Head of caudate nucleus (tissue), 42 donors: ENCODE measurements at regions not wholly inside any gene's neighbourhood (a gene's known extent, or its start where the extent isn't known, plus 50 kb on each side); places are given as distances from the start of the nearest gene placed in this dataset.
A peak's percentile ranks its signal among the peaks of the same experiment; 100 is the strongest.
"Not testable (repeated sequence)": the region's sequence is repeated elsewhere in the genome, so short reads cannot be mapped to it uniquely, and the experiment has no call there.

Experiments
- DNase-seq, 42 donors: peaks; one replicate each; pipeline versions ENCODE4 v3.0.0 to v3.0.0-alpha.2; 2020 to 2021; ENCODE audit warnings: mixed read lengths in 7 of 42
- intact Hi-C: fragments of 100-400 bp; cut with DNase I; formaldehyde crosslinking; loops from one replicate; pipeline ENCODE4 v1.15.0; 2022

DNA sequence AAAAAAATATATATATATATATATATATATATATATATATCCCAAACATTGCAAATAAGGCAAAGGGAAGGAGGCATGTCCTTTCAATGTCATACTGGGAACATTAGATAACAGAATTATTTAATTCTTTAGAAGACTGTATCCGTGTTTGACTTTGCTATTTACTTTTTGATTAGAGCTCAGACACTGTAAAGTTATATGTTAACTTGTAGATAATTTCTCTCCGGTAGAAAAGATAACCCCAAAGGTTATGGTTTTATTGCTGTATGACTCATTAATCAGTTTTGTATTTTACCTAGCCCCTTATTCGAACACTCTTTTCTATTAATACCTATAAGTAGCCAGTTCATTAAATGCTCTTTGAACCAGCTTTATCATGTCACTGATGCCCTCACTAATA, 150.6 kb upstream of the DUSP21 start:
- intact Hi-C loops = no loop called here
- no peak for DNase-seq

DNA sequence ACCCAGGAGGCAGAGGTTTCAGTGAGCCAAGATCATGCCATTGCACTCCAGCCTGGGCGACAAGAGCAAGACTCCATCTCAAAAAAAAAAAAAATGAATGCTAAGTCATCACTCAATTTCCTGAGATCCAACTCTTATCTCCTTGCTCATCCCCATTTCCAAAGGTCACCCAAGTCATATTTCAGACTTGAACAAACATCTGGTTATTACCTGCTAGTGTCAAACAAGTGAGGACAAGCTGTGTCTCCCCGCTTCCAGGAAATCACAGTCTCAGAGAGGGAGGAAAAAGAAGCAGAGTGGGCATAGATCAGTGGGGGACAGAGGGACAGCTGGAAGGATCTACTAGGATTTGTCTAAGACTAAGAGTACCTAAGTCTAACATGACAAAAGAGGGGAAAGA, 147.5 kb upstream of the FUNDC1 start:
- no peak for DNase-seq
- intact Hi-C loops = no loop called here

DNA sequence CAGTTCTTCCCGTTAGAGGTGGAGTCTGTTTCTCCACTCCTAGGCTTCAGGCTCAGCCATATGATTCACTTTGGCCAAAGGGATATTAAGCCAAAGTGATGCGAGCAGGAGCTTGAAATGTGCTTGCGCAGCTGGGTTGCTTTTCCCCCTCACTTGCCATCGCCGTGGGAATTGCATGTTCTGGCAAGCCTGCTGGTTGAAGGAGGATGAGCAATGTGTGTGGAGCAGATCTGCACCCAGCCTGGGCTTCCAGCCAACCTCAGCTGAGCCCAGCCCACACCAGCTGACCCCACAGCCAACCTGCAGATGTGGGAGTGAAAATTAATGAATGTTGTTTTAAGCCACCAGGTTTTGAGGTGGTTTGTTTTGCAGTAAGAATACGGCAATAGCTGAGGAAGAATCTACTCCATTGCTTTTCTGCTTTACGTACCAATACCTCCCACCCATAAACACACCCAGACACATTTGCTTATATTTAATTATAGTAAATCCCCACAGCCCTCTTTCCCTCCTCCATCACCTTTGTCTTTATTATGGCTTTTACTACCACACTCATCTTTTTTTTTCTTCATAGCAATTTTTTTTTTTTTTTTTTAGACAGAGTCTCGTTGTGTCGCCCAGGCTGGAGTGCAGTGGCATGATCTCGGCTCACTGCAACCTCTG, 132.8 kb upstream of the FUNDC1 start:
- intact Hi-C loops = no loop called here
- DNase-seq = peak in 35 of 42 donors; percentile 1 to 55 (median 21)

DNA sequence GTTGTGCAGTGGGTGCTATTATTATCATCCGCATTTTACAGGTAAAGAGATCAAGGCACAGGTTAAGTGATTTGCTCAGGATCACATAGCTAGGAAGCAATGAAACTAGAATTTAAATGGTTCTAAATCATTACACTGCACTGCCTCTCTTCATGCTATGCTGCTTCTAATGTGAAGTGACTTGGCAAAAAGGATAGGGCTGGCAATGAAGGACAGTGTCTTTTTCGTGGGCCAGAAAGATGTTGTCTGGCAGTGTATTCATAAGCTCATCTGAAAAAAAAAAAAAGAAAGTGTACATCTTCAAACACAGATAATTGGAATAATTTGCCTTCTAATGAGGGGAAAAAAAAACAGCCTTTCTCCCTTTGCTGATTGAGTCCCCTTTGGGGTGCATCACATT, 132.2 kb upstream of the FUNDC1 start:
- no peak for DNase-seq
- intact Hi-C loops = no loop called here

DNA sequence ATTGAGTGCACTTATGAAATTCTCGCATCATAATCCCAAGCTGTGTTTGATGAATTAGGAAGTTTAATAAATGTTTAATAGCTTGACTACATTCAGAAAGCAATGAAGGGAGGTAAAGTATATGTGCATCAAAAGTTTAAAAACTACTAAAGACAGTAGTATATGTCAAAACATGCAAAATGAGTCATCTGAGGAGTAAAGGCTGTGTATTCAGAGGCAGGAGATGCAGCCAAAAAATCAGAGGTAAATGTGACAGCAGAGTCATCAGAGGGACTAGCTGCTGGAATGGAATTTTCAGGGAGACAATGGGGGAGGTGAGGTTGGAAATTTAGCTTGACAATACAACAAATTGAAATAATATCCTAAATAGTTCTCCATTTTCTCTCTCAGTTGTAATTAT, 127.0 kb upstream of the FUNDC1 start:
- intact Hi-C loops = no loop called here
- DNase-seq = no peak

DNA sequence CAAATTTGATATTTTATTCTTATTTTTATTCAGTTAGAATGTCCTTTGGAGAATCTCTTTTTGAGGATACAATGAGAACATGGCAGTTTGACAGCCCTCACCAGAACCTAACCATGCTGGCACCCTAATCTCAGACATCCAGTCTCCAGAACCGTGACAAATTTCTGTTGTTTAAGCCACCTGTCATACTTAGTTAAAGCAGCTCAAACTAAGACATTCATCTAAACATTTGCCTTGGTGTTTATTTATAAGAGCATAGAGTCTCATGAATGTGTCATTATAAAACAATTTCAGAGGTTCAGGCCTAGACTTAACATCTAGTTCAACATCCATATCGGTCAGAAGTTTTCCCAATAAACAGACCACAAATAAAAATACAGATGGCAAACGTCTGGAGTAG, 125.1 kb upstream of the FUNDC1 start:
- DNase-seq = no peak
- intact Hi-C loops = no loop called here

DNA sequence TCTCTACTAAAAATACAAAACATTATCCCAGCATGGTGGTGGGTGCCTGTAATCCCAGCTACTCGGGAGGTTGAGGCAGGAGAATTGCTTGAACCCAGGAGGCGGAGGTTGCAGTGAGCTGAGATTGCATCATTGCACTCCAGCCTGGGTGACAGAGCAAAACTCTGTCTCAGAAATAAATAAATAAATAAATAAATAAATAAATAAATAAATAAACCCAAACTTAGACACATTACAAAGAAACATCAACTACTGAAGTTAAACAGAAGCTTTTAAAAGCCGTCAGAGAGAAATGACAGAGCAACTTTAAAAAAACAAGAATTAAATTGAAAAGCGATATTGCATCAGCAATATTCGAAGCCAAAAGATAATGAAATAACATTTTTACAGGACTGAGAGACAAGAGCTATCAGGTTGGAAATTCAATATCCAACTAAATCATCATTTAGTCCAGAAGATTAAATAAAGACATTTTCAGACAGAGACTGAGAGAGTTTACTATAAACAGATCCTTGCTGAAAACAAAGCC, 115.1 kb upstream of the FUNDC1 start:
- intact Hi-C loops, DNase-seq: not testable (repeated sequence)

DNA sequence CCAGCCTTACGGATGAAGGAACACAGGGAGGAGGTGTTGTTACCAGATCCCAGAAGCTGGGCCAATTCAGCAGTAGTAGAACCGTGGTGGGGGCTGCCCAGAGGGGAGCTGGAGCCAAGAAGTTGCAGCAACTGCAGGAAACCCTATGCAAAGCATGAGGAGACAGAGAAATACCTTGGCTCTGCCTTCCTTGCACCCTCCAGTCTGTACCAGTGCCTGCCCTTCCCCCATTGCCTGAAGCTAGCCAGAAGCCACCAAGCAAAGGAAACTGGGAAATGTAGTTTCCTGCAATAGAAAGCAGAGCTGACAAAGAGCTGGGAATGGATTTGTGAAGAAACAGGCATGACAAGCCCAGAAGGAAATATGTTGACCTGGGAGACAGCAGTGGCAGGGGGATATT, 108.7 kb upstream of the FUNDC1 start:
- DNase-seq = peak in 21 of 42 donors; percentile 1 to 47 (median 16)
- intact Hi-C loops = no loop called here

DNA sequence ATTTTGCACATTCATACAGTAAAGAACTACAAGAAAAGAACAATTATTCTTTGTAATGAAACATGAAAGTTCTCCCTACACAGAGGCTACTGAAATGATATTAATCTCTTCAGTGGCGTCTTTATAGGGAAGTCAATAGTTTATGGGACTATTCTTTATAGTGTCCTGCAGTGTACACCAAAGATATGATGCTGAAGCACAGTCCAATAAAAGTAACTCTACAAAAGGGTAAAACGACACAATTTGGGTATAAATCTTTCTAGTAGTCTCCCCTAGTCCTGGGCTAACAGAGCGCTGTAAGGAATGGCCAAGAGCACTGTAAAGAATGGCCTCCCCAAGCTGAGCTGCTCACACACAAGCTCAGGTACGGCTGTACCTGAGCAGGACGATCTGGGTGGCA, 101.1 kb upstream of the FUNDC1 start:
- DNase-seq = no peak
- intact Hi-C loops = no loop called here

DNA sequence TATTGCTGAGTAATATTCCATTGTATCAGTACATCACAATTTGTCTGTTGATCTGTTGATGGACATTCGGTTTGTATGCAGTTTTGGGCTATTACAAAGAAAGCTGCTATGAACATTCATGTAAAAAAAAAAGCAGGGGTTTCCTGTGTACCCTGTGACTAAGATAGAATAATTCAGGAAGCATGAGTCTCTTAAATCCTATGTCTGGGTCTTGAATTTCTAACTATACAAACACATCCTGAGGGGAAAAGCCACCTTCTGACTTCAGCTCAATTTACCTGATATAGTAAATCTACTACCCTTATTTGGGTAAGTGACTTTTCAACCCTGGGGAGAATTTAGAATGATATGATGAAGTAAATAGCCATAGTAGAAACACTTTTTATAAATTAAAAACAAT, 94.6 kb upstream of the FUNDC1 start:
- intact Hi-C loops = no loop called here
- DNase-seq = no peak

DNA sequence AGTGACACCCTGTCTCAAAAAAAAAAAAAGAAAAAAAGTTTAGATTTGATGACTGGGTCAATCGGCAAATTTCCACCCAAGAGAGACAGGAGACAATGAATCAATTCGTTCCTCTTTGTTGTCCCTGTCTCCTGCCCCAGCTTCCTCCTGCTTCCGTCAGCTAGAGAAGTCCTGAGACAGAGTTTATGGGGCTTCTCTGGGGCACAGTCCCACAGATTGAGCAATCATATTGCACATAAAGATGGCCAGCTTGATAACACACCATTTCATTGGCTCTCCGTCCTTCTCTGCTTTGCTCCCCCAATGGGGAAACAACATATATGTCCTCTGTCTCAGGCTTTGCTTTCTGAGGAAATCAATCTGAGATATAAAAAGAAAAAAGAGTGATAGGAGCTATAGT, 78.4 kb upstream of the FUNDC1 start:
- DNase-seq = peak in 2 of 42 donors; percentile 11 to 34
- intact Hi-C loops = no loop called here

DNA sequence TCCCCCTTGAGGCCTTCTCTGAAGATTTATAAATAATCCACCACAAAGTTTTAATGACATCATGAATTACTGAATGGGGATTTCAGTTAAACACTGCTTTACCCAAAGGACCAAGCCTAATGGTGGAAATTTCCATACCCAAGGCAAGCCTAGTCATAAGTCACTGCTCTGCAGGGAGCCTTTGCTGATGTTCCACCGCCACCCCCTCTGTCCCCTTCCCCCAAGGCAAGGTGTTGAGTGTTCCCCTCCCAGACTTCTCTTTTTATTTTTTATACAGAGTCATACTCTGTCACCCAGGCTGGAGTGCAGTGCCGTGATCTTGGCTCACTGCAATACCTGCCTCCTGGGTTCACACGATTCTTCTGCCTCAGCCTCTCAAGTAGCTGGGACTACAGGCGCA, 76.4 kb upstream of the FUNDC1 start:
- no peak for DNase-seq
- intact Hi-C loops = no loop called here

DNA sequence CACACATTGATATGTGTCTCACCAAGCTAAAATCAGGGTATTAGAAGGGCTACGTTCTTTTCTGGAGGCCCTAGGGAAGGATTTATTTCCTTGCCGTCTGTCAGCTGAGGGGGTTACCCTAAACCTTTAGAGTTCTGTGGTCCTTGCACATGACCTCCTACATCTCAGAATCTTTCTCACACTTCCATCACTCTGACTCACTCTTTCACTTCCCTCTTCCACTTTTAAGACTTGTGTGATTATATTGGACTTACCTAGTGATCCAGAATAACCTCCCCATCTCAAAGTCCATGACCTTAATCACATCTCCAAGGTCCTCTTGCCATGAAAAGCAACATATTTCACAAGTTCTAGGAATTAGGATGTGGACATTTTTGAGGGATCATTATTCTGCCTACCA, 53.6 kb upstream of the FUNDC1 start:
- DNase-seq = no peak
- intact Hi-C loops = no loop called here
